IMR-90 (cell line): ENCODE measurements at regions not wholly inside any gene's neighbourhood (a gene's known extent, or its start where the extent isn't known, plus 50 kb on each side); places are given as distances from the start of the nearest gene placed in this dataset.
A peak's percentile ranks its signal among the peaks of the same experiment; 100 is the strongest.

Source experiments
- ATAC-seq: fragments of 200-7000 bp; cut with Tn5 transposase; 2 replicates; pipeline ENCODE4 v1.9.1; 2020; ENCODE audit warnings: low read depth, mild to moderate bottlenecking, moderate library complexity
- BruUV-seq: library from RNA; stranded (reverse); fragments of 400-500 nt; replicated peaks from 2 replicates; lab custom pipeline; 2021; lab: Mats Ljungman, UMichigan
- CTCF ChIA-PET: fragments of 300-600 bp; formaldehyde crosslinking; extraction: SDS; loops from one replicate; lab custom pipeline; 2021; ENCODE audit warnings: antibody characterized with exemption; lab: Yijun Ruan, JAX
- POLR2A ChIA-PET: fragments of 300-600 bp; sonication (Branson Sonifier 250); formaldehyde crosslinking; loops from one replicate; lab custom pipeline; 2022; ENCODE audit warnings: antibody characterized with exemption; ENCODE audit not compliant: unreplicated experiment; lab: Charles Lee
- DNase-seq: peaks from one replicate; pipeline ENCODE4 v3.0.0; 2013
- H2AFZ ChIP-seq: replicated peaks from 2 replicates; pipeline ENCODE3; 2013; ENCODE audit warnings: low read length, mild to moderate bottlenecking; ENCODE audit not compliant: poor library complexity
- H2AK5ac ChIP-seq: 2 replicates; pipeline ENCODE4 v1.6.1; 2013; ENCODE audit warnings: low read depth, low read length, inconsistent platforms
- H2AK9ac ChIP-seq: replicated peaks from 2 replicates; pipeline ENCODE3; 2013; ENCODE audit warnings: mild to moderate bottlenecking, low read depth, low read length, moderate library complexity; ENCODE audit not compliant: poor library complexity
- H2BK120ac ChIP-seq: 2 replicates; pipeline ENCODE4 v1.6.1; 2013; ENCODE audit warnings: low read depth, low read length, inconsistent platforms
- H2BK15ac ChIP-seq: 3 replicates; pipeline ENCODE4 v1.6.1; 2013; ENCODE audit warnings: low read depth, low read length, inconsistent platforms
- H2BK20ac ChIP-seq: 2 replicates; pipeline ENCODE4 v1.6.1; 2013; ENCODE audit warnings: low read depth, mild to moderate bottlenecking, inconsistent platforms, low read length, moderate library complexity
- H2BK5ac ChIP-seq: 2 replicates; pipeline ENCODE4 v1.6.1; 2013; ENCODE audit warnings: mild to moderate bottlenecking, low read depth, low read length, inconsistent platforms; ENCODE audit not compliant: poor library complexity, severe bottlenecking
- H3K14ac ChIP-seq: replicated peaks from 2 replicates; pipeline ENCODE4 v1.6.1; 2013; ENCODE audit warnings: low read depth, low read length, inconsistent platforms
- H3K18ac ChIP-seq: 2 replicates; pipeline ENCODE4 v1.6.1; 2013; ENCODE audit warnings: low read depth, low read length, control low read depth
- H3K23ac ChIP-seq: 2 replicates; pipeline ENCODE4 v1.6.1; 2013; ENCODE audit warnings: low read depth, low read length, inconsistent platforms
- H3K27ac ChIP-seq: 2 replicates; pipeline ENCODE4 v1.5.1; 2013; ENCODE audit warnings: mild to moderate bottlenecking, control low read depth, low read length; ENCODE audit not compliant: insufficient read depth
- H3K27me3 ChIP-seq: 2 replicates; pipeline ENCODE4 v1.6.1; 2013; ENCODE audit warnings: low read length; ENCODE audit not compliant: control insufficient read depth, insufficient read depth
- H3K36me3 ChIP-seq: 2 replicates; pipeline ENCODE4 v1.6.1; 2013; ENCODE audit warnings: low read length, mixed read lengths; ENCODE audit not compliant: control insufficient read depth, insufficient read depth
- H3K4ac ChIP-seq: 2 replicates; pipeline ENCODE4 v1.6.1; 2013; ENCODE audit warnings: low read depth, low read length, inconsistent platforms
- H3K4me1 ChIP-seq: 2 replicates; pipeline ENCODE4 v1.6.1; 2013; ENCODE audit warnings: low read length, mixed read lengths; ENCODE audit not compliant: control insufficient read depth, insufficient read depth
- H3K4me2 ChIP-seq: 2 replicates; pipeline ENCODE4 v1.6.1; 2013; ENCODE audit warnings: low read depth, mild to moderate bottlenecking, control low read depth, low read length, moderate library complexity
- H3K4me3 ChIP-seq: 2 replicates; pipeline ENCODE4 v1.5.1; 2013; ENCODE audit warnings: low read depth, mild to moderate bottlenecking, control low read depth, low read length, moderate library complexity; ENCODE audit not compliant: insufficient read depth
- H3K56ac ChIP-seq: 2 replicates; pipeline ENCODE4 v1.6.1; 2013; ENCODE audit warnings: low read length, inconsistent platforms; ENCODE audit not compliant: insufficient read depth; ENCODE audit errors: extremely low read depth
- H3K79me1 ChIP-seq, 2 experiments: 2 replicates each; pipeline ENCODE4 v1.6.1; 2013; ENCODE audit warnings: low read length in 2 of 2, inconsistent platforms in 1 of 2, low read depth in 1 of 2
- H3K9ac ChIP-seq: 2 replicates; pipeline ENCODE4 v1.6.1; 2013; ENCODE audit warnings: low read depth, low read length, control low read depth
- H3K9me1 ChIP-seq: 2 replicates; pipeline ENCODE4 v1.6.1; 2013; ENCODE audit warnings: low read length, inconsistent platforms; ENCODE audit not compliant: insufficient read depth
- H3K9me3 ChIP-seq: 2 replicates; pipeline ENCODE4 v1.6.1; 2013; ENCODE audit warnings: low read length; ENCODE audit not compliant: control insufficient read depth, insufficient read depth
- H4K20me1 ChIP-seq: 2 replicates; pipeline ENCODE4 v1.6.1; 2013; ENCODE audit warnings: low read length, inconsistent platforms; ENCODE audit not compliant: insufficient read depth
- H4K5ac ChIP-seq: 2 replicates; pipeline ENCODE4 v1.6.1; 2013; ENCODE audit warnings: mild to moderate bottlenecking, low read depth, low read length, control low read depth
- H4K8ac ChIP-seq, 2 experiments: 2 replicates each; pipeline ENCODE4 v1.6.1; 2013; ENCODE audit warnings: low read depth in 2 of 2, low read length in 2 of 2, control low read depth in 1 of 2, inconsistent platforms in 1 of 2
- H4K91ac ChIP-seq: 2 replicates; pipeline ENCODE4 v1.6.1; 2013; ENCODE audit warnings: low read depth, low read length, inconsistent platforms; ENCODE audit not compliant: insufficient read depth
- CHD1 ChIP-seq: IDR thresholded peaks from 2 replicates; pipeline ENCODE4 v1.6.1; 2012; ENCODE audit warnings: low read depth, low read length, improper control_type of control experiment
- CTCF ChIP-seq: conservative IDR thresholded peaks from 2 replicates; pipeline ENCODE4 v1.5.1; 2012; ENCODE audit warnings: mild to moderate bottlenecking, low read depth, low read length, improper control_type of control experiment
- POLR2A ChIP-seq: IDR thresholded peaks from 2 replicates; pipeline ENCODE4 v1.6.1; 2012; ENCODE audit warnings: mild to moderate bottlenecking, low read depth, low read length
- RAD21 ChIP-seq: IDR thresholded peaks from 2 replicates; pipeline ENCODE4 v1.6.1; 2012; ENCODE audit warnings: low read length, improper control_type of control experiment
- RFX5 ChIP-seq: IDR thresholded peaks from 2 replicates; pipeline ENCODE4 v1.8.0; 2012; ENCODE audit warnings: low read depth, mild to moderate bottlenecking, low read length, moderate library complexity
- WGBS, 2 experiments: methylation state at CpG; one replicate each; pipeline versions ENCODE4 v1.1.5 to v1.1.7; 2013; ENCODE audit warnings: missing lambda C conversion rate in 2 of 2; ENCODE audit not compliant: insufficient read length in 1 of 2; ENCODE audit errors: extremely low coverage in 2 of 2; 5-methylcytosine and 5-hydroxymethylcytosine counted together
- dilution Hi-C: fragments of 300-500 bp; cut with HindIII; formaldehyde crosslinking; loops from one replicate; pipeline ENCODE4 v1.14.3; 2018; ENCODE audit warnings: low sequenced_read_pairs; ENCODE audit not compliant: unreplicated experiment
- in situ Hi-C: fragments of 300-500 bp; cut with MboI; formaldehyde crosslinking; loops from 3 replicates; pipeline ENCODE4 v1.14.3; 2019; ENCODE audit warnings: low sequenced_read_pairs, inconsistent platforms, mixed read lengths
- intact Hi-C: fragments of 100-400 bp; cut with micrococcal nuclease; formaldehyde crosslinking; loops from 2 replicates; pipeline ENCODE4 v1.10.0; 2022

- DNase-seq = no peak
- Histone ChIP-seq H2AFZ (no peak overlapping the region), H4K91ac (no peak overlapping the region), H3K9me1 (no peaks in the 10 kb centered on the region), H3K4ac (no peak overlapping the region), H3K27me3 (peaks cover 9% of the 10 kb centered on the region), H3K4me2 (no peak overlapping the region), H2BK5ac (no peak overlapping the region), H3K36me3 (no peaks in the 10 kb centered on the region), H3K23ac (no peak overlapping the region), H3K56ac (no peak overlapping the region), H3K4me3 (no peak overlapping the region), H2BK20ac (no peak overlapping the region), H2AK5ac (no peak overlapping the region), H3K9me3 (no peaks in the 10 kb centered on the region), H3K4me1 (no peaks in the 10 kb centered on the region), H2BK120ac (no peak overlapping the region), H3K14ac (no peak overlapping the region), H4K8ac (no peak overlapping the region), H4K20me1 (no peaks in the 10 kb centered on the region), H3K9ac (no peak overlapping the region), H2AK9ac (no peak overlapping the region), H3K79me1 (no peaks in the 10 kb centered on the region), H3K18ac (no peak overlapping the region), H4K5ac (no peak overlapping the region), H2BK15ac (no peak overlapping the region), H3K27ac (no peak overlapping the region)
- in situ Hi-C loops = no loop called here
- ChIA-PET POLR2A (no interaction called here), CTCF (interaction anchor here (0.5 kb wide), 1 partner anchor 286 kb away, joined by 4 read pairs; no protein-coding TSS in a partner anchor)
- WGBS, 2 experiments = 61% methylated on average over 5 of the region's 5 CpGs; no CpG with 5 or more reads in 1 of the 2 experiments
- BruUV-seq = no TSS peak
- TF ChIP-seq RAD21 = peak; percentile 17; the same call in 1 of the 2 replicates
- TF ChIP-seq POLR2A = no peak
- 0 out of 2 replicates have a peak, but pooled peaks have one; percentile 15 for TF ChIP-seq CTCF
- no peak for TF ChIP-seq RFX5
- no peak for TF ChIP-seq CHD1
- intact Hi-C loops = no loop called here
- dilution Hi-C loops = no loop called here
- ATAC-seq = no peak
Measured at GRCh38 chr16:47873434-47873833, 282.4 kb downstream of the ABCC12 start.
